SU-DHL-6 (cell line): ENCODE measurements at regions not wholly inside any gene's neighbourhood (a gene's known extent, or its start where the extent isn't known, plus 50 kb on each side); places are given as distances from the start of the nearest gene placed in this dataset.

ENCODE experiments used
- H2AFZ ChIP-seq: fragments of 200-600 bp; sonication (generic); 2 replicates; pipeline ENCODE4 v1.6.1; 2014; ENCODE audit warnings: low read depth, mild to moderate bottlenecking, moderate library complexity, mixed read lengths, antibody characterized with exemption, low read length; ENCODE audit not compliant: severe bottlenecking
- H3F3A ChIP-seq: fragments of 200-600 bp; shearing (Covaris generic); 2 replicates; pipeline ENCODE4 v1.6.0; 2016; ENCODE audit warnings: antibody characterized with exemption, mild to moderate bottlenecking; ENCODE audit not compliant: insufficient read depth
- H3K27ac ChIP-seq: fragments of 200-600 bp; sonication (generic); 2 replicates; pipeline ENCODE4 v1.5.1; 2016; ENCODE audit warnings: low read depth, mild to moderate bottlenecking, low read length, moderate library complexity, mixed read lengths
- H3K27me3 ChIP-seq: fragments of 200-600 bp; sonication (generic), shearing (Covaris generic); 2 replicates; pipeline ENCODE4 v1.6.0; 2014; ENCODE audit warnings: mild to moderate bottlenecking, low read length
- H3K36me3 ChIP-seq: fragments of 200-600 bp; sonication (generic); 2 replicates; pipeline ENCODE4 v1.6.1; 2014; ENCODE audit warnings: mild to moderate bottlenecking, low read length, mixed read lengths
- H3K4me2 ChIP-seq: fragments of 300-600, 200-600 bp; shearing (Covaris generic), sonication (generic); 2 replicates; pipeline ENCODE4 v1.6.0; 2014; ENCODE audit warnings: low read length, low read depth, mild to moderate bottlenecking; ENCODE audit not compliant: poor library complexity, severe bottlenecking
- H3K4me3 ChIP-seq: fragments of 200-600 bp; sonication (generic); 2 replicates; pipeline ENCODE4 v1.5.1; 2014; ENCODE audit warnings: antibody characterized with exemption, low read length, mild to moderate bottlenecking, mixed read lengths; ENCODE audit not compliant: insufficient read depth, poor library complexity, severe bottlenecking
- H3K79me2 ChIP-seq: fragments of 200-600 bp; sonication (generic); 2 replicates; pipeline ENCODE4 v1.6.1; 2014; ENCODE audit warnings: mild to moderate bottlenecking, low read length, moderate library complexity; ENCODE audit not compliant: insufficient read depth
- H3K9ac ChIP-seq: fragments of 200-600 bp; sonication (generic); 2 replicates; pipeline ENCODE4 v1.7.0; 2014; ENCODE audit warnings: mild to moderate bottlenecking, low read length
- H3K9me2 ChIP-seq: fragments of 200-600 bp; sonication (generic); replicated peaks from 2 replicates; pipeline ENCODE4 v1.6.1; 2014; ENCODE audit warnings: low read length; ENCODE audit not compliant: insufficient read depth
- H3K9me3 ChIP-seq: fragments of 200-600 bp; sonication (generic); 2 replicates; pipeline ENCODE4 v1.6.1; 2014; ENCODE audit warnings: low read length, mixed read lengths; ENCODE audit not compliant: insufficient read depth
- H4K20me1 ChIP-seq: fragments of 200-600 bp; sonication (generic); 2 replicates; pipeline ENCODE4 v1.6.1; 2014; ENCODE audit warnings: low read depth, mild to moderate bottlenecking, antibody characterized with exemption, low read length, moderate library complexity, mixed read lengths
- EZH2phosphoT487 ChIP-seq: fragments of 200-600 bp; sonication (generic), shearing (Covaris generic); conservative IDR thresholded peaks from 2 replicates; pipeline ENCODE4 v1.6.1; 2018; ENCODE audit warnings: mild to moderate bottlenecking, antibody characterized with exemption, low read length, moderate library complexity, mixed read lengths
- TF ChIP-seq, protein P1 (sequence below): fragments of 200-600 bp; sonication (generic); IDR thresholded peaks from one replicate; pipeline ENCODE4 v1.5.1; 2017; ENCODE audit warnings: antibody characterized with exemption, mild to moderate bottlenecking, low read length, moderate library complexity; ENCODE audit not compliant: insufficient read depth, poor library complexity, severe bottlenecking

DNA sequence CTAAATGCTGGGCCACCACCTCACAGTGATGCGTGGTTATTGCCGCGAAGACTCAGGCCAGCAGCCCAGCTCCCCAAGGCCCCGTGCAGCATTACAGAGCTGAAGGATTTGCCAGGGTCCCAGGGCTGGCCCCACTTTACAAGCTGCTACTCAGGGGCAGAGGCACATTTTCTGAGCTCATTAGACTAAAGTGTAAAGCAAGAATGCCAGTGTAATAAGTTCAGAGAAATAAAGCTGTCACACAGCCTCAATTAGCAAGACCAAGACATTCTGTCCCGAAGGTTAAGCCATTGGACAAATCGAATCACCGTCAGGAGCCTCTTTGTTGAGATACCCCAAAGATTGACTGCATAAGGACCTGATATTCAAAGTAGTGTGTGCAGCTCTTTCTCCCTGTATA, 428.4 kb downstream of the EFNB2 start:
- Histone ChIP-seq H3K27ac (no peak overlapping the region), H3F3A (no peaks in the 10 kb centered on the region), H3K4me2 (no peak overlapping the region), H3K79me2 (no peaks in the 10 kb centered on the region), H3K4me3 (no peak overlapping the region), H3K27me3 (no peaks in the 10 kb centered on the region), H4K20me1 (no peaks in the 10 kb centered on the region), H3K9me3 (no peaks in the 10 kb centered on the region), H3K9ac (no peak overlapping the region), H3K9me2 (no peaks in the 10 kb centered on the region), H3K36me3 (no peaks in the 10 kb centered on the region), H2AFZ (no peak overlapping the region)
- TF ChIP-seq, protein P1, sequence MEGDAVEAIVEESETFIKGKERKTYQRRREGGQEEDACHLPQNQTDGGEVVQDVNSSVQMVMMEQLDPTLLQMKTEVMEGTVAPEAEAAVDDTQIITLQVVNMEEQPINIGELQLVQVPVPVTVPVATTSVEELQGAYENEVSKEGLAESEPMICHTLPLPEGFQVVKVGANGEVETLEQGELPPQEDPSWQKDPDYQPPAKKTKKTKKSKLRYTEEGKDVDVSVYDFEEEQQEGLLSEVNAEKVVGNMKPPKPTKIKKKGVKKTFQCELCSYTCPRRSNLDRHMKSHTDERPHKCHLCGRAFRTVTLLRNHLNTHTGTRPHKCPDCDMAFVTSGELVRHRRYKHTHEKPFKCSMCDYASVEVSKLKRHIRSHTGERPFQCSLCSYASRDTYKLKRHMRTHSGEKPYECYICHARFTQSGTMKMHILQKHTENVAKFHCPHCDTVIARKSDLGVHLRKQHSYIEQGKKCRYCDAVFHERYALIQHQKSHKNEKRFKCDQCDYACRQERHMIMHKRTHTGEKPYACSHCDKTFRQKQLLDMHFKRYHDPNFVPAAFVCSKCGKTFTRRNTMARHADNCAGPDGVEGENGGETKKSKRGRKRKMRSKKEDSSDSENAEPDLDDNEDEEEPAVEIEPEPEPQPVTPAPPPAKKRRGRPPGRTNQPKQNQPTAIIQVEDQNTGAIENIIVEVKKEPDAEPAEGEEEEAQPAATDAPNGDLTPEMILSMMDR, result no peak
- no peak for TF ChIP-seq EZH2phosphoT487

GRCh38 chr13:106105153-106105552, 430.3 kb downstream of the EFNB2 start:
- Histone ChIP-seq H3K27me3 (no peaks in the 10 kb centered on the region), H3K27ac (no peak overlapping the region), H3K4me3 (no peak overlapping the region), H3K4me2 (no peak overlapping the region), H3K9me3 (no peaks in the 10 kb centered on the region), H3K9me2 (no peaks in the 10 kb centered on the region), H3K9ac (no peak overlapping the region), H2AFZ (no peak overlapping the region), H3F3A (no peaks in the 10 kb centered on the region), H3K79me2 (no peaks in the 10 kb centered on the region), H4K20me1 (no peaks in the 10 kb centered on the region), H3K36me3 (no peaks in the 10 kb centered on the region)
- TF ChIP-seq EZH2phosphoT487, result no peak
- TF ChIP-seq, protein P1, result no peak

DNA sequence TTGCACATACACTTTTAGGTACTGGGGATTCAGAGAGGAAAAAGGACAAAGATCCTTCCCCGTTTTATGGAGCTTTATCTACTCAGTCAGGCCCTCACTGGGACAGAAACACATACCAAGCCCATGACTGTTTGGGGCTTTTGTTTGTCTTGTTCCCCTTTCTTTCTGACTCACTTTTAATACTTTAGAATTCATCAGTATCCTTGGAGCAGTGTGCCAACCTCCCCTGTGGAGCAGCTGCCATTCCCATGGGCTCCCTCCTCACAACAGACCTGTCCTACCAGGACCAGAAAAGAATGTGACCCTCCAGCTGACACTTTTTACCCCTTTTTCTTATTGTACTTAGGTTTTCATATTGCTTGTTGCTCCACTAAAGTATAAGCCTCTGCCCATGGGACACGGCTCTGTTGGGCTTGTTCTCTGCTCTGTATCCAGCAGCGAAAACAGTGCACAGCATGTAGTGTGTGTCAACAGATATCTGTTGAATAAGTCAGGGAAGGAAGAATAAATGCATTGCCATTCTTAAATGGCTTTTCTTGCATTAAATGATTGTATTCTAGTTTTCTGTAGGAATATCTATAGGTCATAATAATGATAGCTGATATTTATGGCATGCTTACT, 431.1 kb downstream of the EFNB2 start:
- no peaks in the 10 kb centered on the region for H4K20me1 ChIP-seq
- no peaks in the 10 kb centered on the region for H3K36me3 ChIP-seq
- H3K9me2 ChIP-seq, result no peaks in the 10 kb centered on the region
- H3F3A ChIP-seq, result no peaks in the 10 kb centered on the region
- H3K4me2 ChIP-seq, result no peak overlapping the region
- H3K79me2 ChIP-seq, result no peaks in the 10 kb centered on the region
- no peaks in the 10 kb centered on the region for H3K9me3 ChIP-seq
- H3K4me3 ChIP-seq, result no peak overlapping the region
- no peak overlapping the region for H3K9ac ChIP-seq
- no peak overlapping the region for H2AFZ ChIP-seq
- H3K27ac ChIP-seq, result no peak overlapping the region
- no peaks in the 10 kb centered on the region for H3K27me3 ChIP-seq
- TF ChIP-seq, protein P1, result no peak
- TF ChIP-seq EZH2phosphoT487, result no peak
